GM10266 (cell line): ENCODE measurements at regions not wholly inside any gene's neighbourhood (a gene's known extent, or its start where the extent isn't known, plus 50 kb on each side); places are given as distances from the start of the nearest gene placed in this dataset.

ENCODE experiments used
- DNase-seq: peaks from one replicate; pipeline ENCODE4 v3.0.0; 2012; ENCODE audit errors: extremely low spot score
- CTCF ChIP-seq: IDR thresholded peaks from 2 replicates; pipeline ENCODE4 v1.5.1; 2012; ENCODE audit warnings: mild to moderate bottlenecking, low read depth; ENCODE audit not compliant: control insufficient read depth, insufficient read depth; ENCODE audit errors: missing control alignments

GRCh38 chr3:177830411-177830849, 633.1 kb upstream of the TBL1XR1 start:
- DNase-seq: no peak
- no peak for TF ChIP-seq CTCF

- DNase-seq: no peak
- no peak for TF ChIP-seq CTCF
Observed at GRCh38 chr3:177831361-177831760, 634.1 kb upstream of the TBL1XR1 start.

GRCh38 chr3:177832880-177833279, 635.6 kb upstream of the TBL1XR1 start:
- TF ChIP-seq CTCF: no peak
- no peak for DNase-seq

GRCh38 chr3:177833332-177833731, 636.0 kb upstream of the TBL1XR1 start:
- no peak for DNase-seq
- TF ChIP-seq CTCF: no peak

- DNase-seq: no peak
- TF ChIP-seq CTCF: no peak
Observed at GRCh38 chr3:177835008-177835407, 637.7 kb upstream of the TBL1XR1 start.

GRCh38 chr3:177835917-177836316, 638.6 kb upstream of the TBL1XR1 start:
- no peak for DNase-seq
- TF ChIP-seq CTCF: no peak

- TF ChIP-seq CTCF: no peak
- DNase-seq: no peak
Observed at GRCh38 chr3:177836671-177837070, 639.4 kb upstream of the TBL1XR1 start.
